ENCODE measurements at regions not wholly inside any gene's neighbourhood (a gene's known extent, or its start where the extent isn't known, plus 50 kb on each side); places are given as distances from the start of the nearest gene placed in this dataset.
"Not testable (repeated sequence)": the region's sequence is repeated elsewhere in the genome, so short reads cannot be mapped to it uniquely, and the experiment has no call there.

- Histone ChIP-seq H3K4me3 (ENCODE audit: control insufficient read depth in 2 of 3, extremely low read depth in 1 of 3, insufficient read depth in 2 of 3, low read depth in 1 of 3, low read length in 3 of 3) (no peak overlapping the region), H3K27me3 (ENCODE audit: control insufficient read depth, extremely low read depth, insufficient read depth, low read length) (no peaks in the 10 kb centered on the region), H3K27ac (ENCODE audit: control insufficient read depth, insufficient read depth, low read length) (no peak overlapping the region), H3K79me2 (ENCODE audit: control insufficient read depth, insufficient read depth, low read length) (no peaks in the 10 kb centered on the region), H3K36me3 (ENCODE audit: control insufficient read depth in 2 of 2, extremely low read depth in 1 of 2, insufficient read depth in 2 of 2, low read length in 2 of 2) (no peaks in the 10 kb centered on the region), H3K4me1 (ENCODE audit: control insufficient read depth, extremely low read depth, insufficient read depth, low read length) (peaks cover 19% of the 10 kb centered on the region), H3K9me3 (ENCODE audit: control insufficient read depth, low read depth, low read length) (no peaks in the 10 kb centered on the region), H3K9me1 (ENCODE audit: control insufficient read depth, extremely low read depth, insufficient read depth, low read length) (no peaks in the 10 kb centered on the region), H3K4me2 (ENCODE audit: control insufficient read depth, extremely low read depth, insufficient read depth, low read depth, low read length) (no peak overlapping the region), H2AFZ (ENCODE audit: control insufficient read depth, low read length) (no peak overlapping the region), H4K20me1 (ENCODE audit: control insufficient read depth, extremely low read depth, insufficient read depth, low read length) (no peaks in the 10 kb centered on the region), H3K9ac (ENCODE audit: control insufficient read depth, extremely low read depth, insufficient read depth, low read length) (no peak overlapping the region)
- DNase-seq (ENCODE audit: low read depth, low spot score) (no peak), FAIRE-seq (no peak)
- dilution Hi-C loops (cut with MboI; ENCODE audit: extremely low pct_ligation_motif_present, low sequenced_read_pairs), result no loop called here
- TF ChIP-seq EZH2 (IDR thresholded peaks at IDR 0.05; ENCODE audit: low read length), result no peak
- TF ChIP-seq, protein P1, sequence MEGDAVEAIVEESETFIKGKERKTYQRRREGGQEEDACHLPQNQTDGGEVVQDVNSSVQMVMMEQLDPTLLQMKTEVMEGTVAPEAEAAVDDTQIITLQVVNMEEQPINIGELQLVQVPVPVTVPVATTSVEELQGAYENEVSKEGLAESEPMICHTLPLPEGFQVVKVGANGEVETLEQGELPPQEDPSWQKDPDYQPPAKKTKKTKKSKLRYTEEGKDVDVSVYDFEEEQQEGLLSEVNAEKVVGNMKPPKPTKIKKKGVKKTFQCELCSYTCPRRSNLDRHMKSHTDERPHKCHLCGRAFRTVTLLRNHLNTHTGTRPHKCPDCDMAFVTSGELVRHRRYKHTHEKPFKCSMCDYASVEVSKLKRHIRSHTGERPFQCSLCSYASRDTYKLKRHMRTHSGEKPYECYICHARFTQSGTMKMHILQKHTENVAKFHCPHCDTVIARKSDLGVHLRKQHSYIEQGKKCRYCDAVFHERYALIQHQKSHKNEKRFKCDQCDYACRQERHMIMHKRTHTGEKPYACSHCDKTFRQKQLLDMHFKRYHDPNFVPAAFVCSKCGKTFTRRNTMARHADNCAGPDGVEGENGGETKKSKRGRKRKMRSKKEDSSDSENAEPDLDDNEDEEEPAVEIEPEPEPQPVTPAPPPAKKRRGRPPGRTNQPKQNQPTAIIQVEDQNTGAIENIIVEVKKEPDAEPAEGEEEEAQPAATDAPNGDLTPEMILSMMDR (optimal IDR thresholded peaks at IDR 0.05 in 1 of 3, IDR thresholded peaks at IDR 0.05 in 1 of 3, conservative IDR thresholded peaks at IDR 0.05 in 1 of 3; ENCODE audit: extremely low read depth in 1 of 3, insufficient read depth in 2 of 3, low read length in 3 of 3), result no peak
Measured at GRCh38 chr7:142511374-142511773, 237.9 kb upstream of the PRSS1 start.

GRCh38 chr7:142509235-142509634 lies 240.0 kb upstream of the PRSS1 start:
- H3K4me3 ChIP-seq (ENCODE audit: control insufficient read depth in 2 of 3, extremely low read depth in 1 of 3, insufficient read depth in 2 of 3, low read depth in 1 of 3, low read length in 3 of 3); H3K27me3 ChIP-seq (ENCODE audit: control insufficient read depth, extremely low read depth, insufficient read depth, low read length); H3K9ac ChIP-seq (ENCODE audit: control insufficient read depth, extremely low read depth, insufficient read depth, low read length); H3K9me3 ChIP-seq (ENCODE audit: control insufficient read depth, low read depth, low read length); H3K36me3 ChIP-seq (ENCODE audit: control insufficient read depth in 2 of 2, extremely low read depth in 1 of 2, insufficient read depth in 2 of 2, low read length in 2 of 2); H3K4me2 ChIP-seq (ENCODE audit: control insufficient read depth, extremely low read depth, insufficient read depth, low read depth, low read length); dilution Hi-C loops (cut with MboI; ENCODE audit: extremely low pct_ligation_motif_present, low sequenced_read_pairs); H4K20me1 ChIP-seq (ENCODE audit: control insufficient read depth, extremely low read depth, insufficient read depth, low read length); H2AFZ ChIP-seq (ENCODE audit: control insufficient read depth, low read length); FAIRE-seq; H3K27ac ChIP-seq (ENCODE audit: control insufficient read depth, insufficient read depth, low read length); DNase-seq (ENCODE audit: low read depth, low spot score); H3K79me2 ChIP-seq (ENCODE audit: control insufficient read depth, insufficient read depth, low read length); H3K9me1 ChIP-seq (ENCODE audit: control insufficient read depth, extremely low read depth, insufficient read depth, low read length): not testable (repeated sequence)
- H3K4me1 ChIP-seq (ENCODE audit: control insufficient read depth, extremely low read depth, insufficient read depth, low read length), result peaks cover 13% of the 10 kb centered on the region

GRCh38 chr7:142508251-142508650 lies 241.0 kb upstream of the PRSS1 start:
- FAIRE-seq (no peak), DNase-seq (ENCODE audit: low read depth, low spot score) (peak; percentile 66)
- Histone ChIP-seq H2AFZ (ENCODE audit: control insufficient read depth, low read length) (peak overlapping the region; percentile 55), H3K36me3 (ENCODE audit: control insufficient read depth in 2 of 2, extremely low read depth in 1 of 2, insufficient read depth in 2 of 2, low read length in 2 of 2) (no peaks in the 10 kb centered on the region), H3K4me3 (ENCODE audit: control insufficient read depth in 2 of 3, extremely low read depth in 1 of 3, insufficient read depth in 2 of 3, low read depth in 1 of 3, low read length in 3 of 3) (no peak overlapping the region), H3K9me1 (ENCODE audit: control insufficient read depth, extremely low read depth, insufficient read depth, low read length) (no peaks in the 10 kb centered on the region), H3K79me2 (ENCODE audit: control insufficient read depth, insufficient read depth, low read length) (no peaks in the 10 kb centered on the region), H3K9ac (ENCODE audit: control insufficient read depth, extremely low read depth, insufficient read depth, low read length) (no peak overlapping the region), H3K27ac (ENCODE audit: control insufficient read depth, insufficient read depth, low read length) (no peak overlapping the region), H3K4me2 (ENCODE audit: control insufficient read depth, extremely low read depth, insufficient read depth, low read depth, low read length) (peak overlapping the region; percentile 1), H4K20me1 (ENCODE audit: control insufficient read depth, extremely low read depth, insufficient read depth, low read length) (no peaks in the 10 kb centered on the region), H3K27me3 (ENCODE audit: control insufficient read depth, extremely low read depth, insufficient read depth, low read length) (no peaks in the 10 kb centered on the region), H3K4me1 (ENCODE audit: control insufficient read depth, extremely low read depth, insufficient read depth, low read length) (peaks cover 13% of the 10 kb centered on the region), H3K9me3 (ENCODE audit: control insufficient read depth, low read depth, low read length) (no peaks in the 10 kb centered on the region)
- TF ChIP-seq EZH2 (IDR thresholded peaks at IDR 0.05; ENCODE audit: low read length), result no peak
- TF ChIP-seq, protein P1 (optimal IDR thresholded peaks at IDR 0.05 in 1 of 3, IDR thresholded peaks at IDR 0.05 in 1 of 3, conservative IDR thresholded peaks at IDR 0.05 in 1 of 3; ENCODE audit: extremely low read depth in 1 of 3, insufficient read depth in 2 of 3, low read length in 3 of 3), result no peak
- dilution Hi-C loops (cut with MboI; ENCODE audit: extremely low pct_ligation_motif_present, low sequenced_read_pairs), result no loop called here
